Smooth muscle cell (in vitro differentiated cells): ENCODE measurements at regions not wholly inside any gene's neighbourhood (a gene's known extent, or its start where the extent isn't known, plus 50 kb on each side); places are given as distances from the start of the nearest gene placed in this dataset.

Experiments
- DNase-seq: peaks from one replicate; lab custom pipeline; 2025; ENCODE audit not compliant: unreplicated experiment; lab: John Stamatoyannopoulos, UW
- H2AFZ ChIP-seq: fragments of 200-600 bp; sonication (generic); 2 replicates; pipeline ENCODE4 v1.6.0; 2016; ENCODE audit warnings: antibody characterized with exemption, low read depth, mild to moderate bottlenecking
- H3F3A ChIP-seq: fragments of 200-600 bp; sonication (generic); 2 replicates; pipeline ENCODE4 v1.6.0; 2017; ENCODE audit warnings: antibody characterized with exemption, low read depth
- H3K27ac ChIP-seq: fragments of 200-600 bp; sonication (generic); 2 replicates; pipeline ENCODE4 v1.5.1; 2016; ENCODE audit warnings: low read depth, mild to moderate bottlenecking
- H3K27me3 ChIP-seq: fragments of 200-600 bp; sonication (generic); 2 replicates; pipeline ENCODE4 v1.6.1; 2016; ENCODE audit warnings: low read depth, mild to moderate bottlenecking
- H3K36me3 ChIP-seq: fragments of 200-600 bp; sonication (generic); 2 replicates; pipeline ENCODE4 v1.5.1; 2016; ENCODE audit warnings: low read depth
- H3K4me1 ChIP-seq: fragments of 200-600 bp; sonication (generic); 2 replicates; pipeline ENCODE4 v1.5.1; 2016; ENCODE audit warnings: low read depth
- H3K4me2 ChIP-seq: fragments of 200-600 bp; sonication (generic); 2 replicates; pipeline ENCODE4 v1.6.0; 2016; ENCODE audit warnings: mild to moderate bottlenecking
- H3K4me3 ChIP-seq: fragments of 200-600 bp; sonication (generic); 2 replicates; pipeline ENCODE4 v1.5.1; 2016; ENCODE audit warnings: mild to moderate bottlenecking
- H3K79me2 ChIP-seq: fragments of 200-600 bp; sonication (generic); 2 replicates; pipeline ENCODE4 v1.6.0; 2016; ENCODE audit warnings: low read depth, mild to moderate bottlenecking
- H3K9ac ChIP-seq: fragments of 200-600 bp; sonication (generic); 2 replicates; pipeline ENCODE4 v1.6.0; 2016; ENCODE audit warnings: low read depth
- H3K9me3 ChIP-seq: fragments of 200-600 bp; sonication (generic); replicated peaks from 2 replicates; pipeline ENCODE4 v1.5.1; 2016; ENCODE audit warnings: low read depth
- H4K20me1 ChIP-seq: fragments of 200-600 bp; sonication (generic); 2 replicates; pipeline ENCODE4 v1.6.0; 2016; ENCODE audit warnings: low read depth
- CTCF ChIP-seq: fragments of 200-600 bp; sonication (generic); IDR thresholded peaks from 2 replicates; pipeline ENCODE4 v1.5.1; 2017; ENCODE audit warnings: borderline replicate concordance, mild to moderate bottlenecking, antibody characterized with exemption; ENCODE audit not compliant: insufficient read depth, poor library complexity, severe bottlenecking
- WGBS: methylation state at CpG from one replicate; pipeline ENCODE4 v1.1.7; 2016; ENCODE audit warnings: low lambda C conversion rate; 5-methylcytosine and 5-hydroxymethylcytosine counted together

GRCh38 chr12:41966001-41966400 lies 178.7 kb downstream of the GXYLT1 start:
- Histone ChIP-seq H3K4me2 (no peak overlapping the region), H3K27ac (no peak overlapping the region), H3K27me3 (no peaks in the 10 kb centered on the region), H3K36me3 (no peaks in the 10 kb centered on the region), H3K9me3 (no peaks in the 10 kb centered on the region), H3K4me1 (peaks cover 41% of the 10 kb centered on the region), H3K4me3 (no peak overlapping the region), H3F3A (peaks cover 9% of the 10 kb centered on the region), H2AFZ (peak overlapping the region; percentile 7), H3K9ac (no peak overlapping the region), H4K20me1 (no peaks in the 10 kb centered on the region), H3K79me2 (no peaks in the 10 kb centered on the region)
- no peak for DNase-seq
- WGBS = 81% methylated on average over 2 of the region's 2 CpGs
- TF ChIP-seq CTCF = no peak

- H3F3A ChIP-seq = peaks cover 9% of the 10 kb centered on the region
- peaks cover 25% of the 10 kb centered on the region for H3K4me1 ChIP-seq
- H4K20me1 ChIP-seq = no peaks in the 10 kb centered on the region
- H3K27me3 ChIP-seq = no peaks in the 10 kb centered on the region
- H3K27ac ChIP-seq = no peak overlapping the region
- H2AFZ ChIP-seq = no peak overlapping the region
- no peak overlapping the region for H3K4me3 ChIP-seq
- no peaks in the 10 kb centered on the region for H3K36me3 ChIP-seq
- DNase-seq = no peak
- no peaks in the 10 kb centered on the region for H3K9me3 ChIP-seq
- no peak for TF ChIP-seq CTCF
- H3K4me2 ChIP-seq = no peak overlapping the region
- H3K79me2 ChIP-seq = no peaks in the 10 kb centered on the region
- H3K9ac ChIP-seq = no peak overlapping the region
- WGBS = 98% methylated on average over 2 of the region's 2 CpGs
Observed at GRCh38 chr12:41963398-41963797, 181.3 kb downstream of the GXYLT1 start.

- no peaks in the 10 kb centered on the region for H4K20me1 ChIP-seq
- no peak overlapping the region for H3K4me2 ChIP-seq
- peaks cover 2% of the 10 kb centered on the region for H3F3A ChIP-seq
- peaks cover 15% of the 10 kb centered on the region for H3K4me1 ChIP-seq
- H3K9me3 ChIP-seq = no peaks in the 10 kb centered on the region
- DNase-seq = no peak
- no peak overlapping the region for H2AFZ ChIP-seq
- H3K4me3 ChIP-seq = no peak overlapping the region
- no peak overlapping the region for H3K27ac ChIP-seq
- no peaks in the 10 kb centered on the region for H3K27me3 ChIP-seq
- H3K9ac ChIP-seq = no peak overlapping the region
- H3K36me3 ChIP-seq = no peaks in the 10 kb centered on the region
- no peaks in the 10 kb centered on the region for H3K79me2 ChIP-seq
- TF ChIP-seq CTCF = no peak
- over 99% methylated on average over 5 of the region's 5 CpGs for WGBS
Observed at GRCh38 chr12:41962171-41962572, 182.5 kb downstream of the GXYLT1 start.

- H3K4me1 ChIP-seq = no peaks in the 10 kb centered on the region
- no peak for DNase-seq
- no peaks in the 10 kb centered on the region for H4K20me1 ChIP-seq
- TF ChIP-seq CTCF = no peak
- H3K9me3 ChIP-seq = no peaks in the 10 kb centered on the region
- no peak overlapping the region for H3K4me2 ChIP-seq
- H3K9ac ChIP-seq = no peak overlapping the region
- H3F3A ChIP-seq = no peaks in the 10 kb centered on the region
- H3K27ac ChIP-seq = no peak overlapping the region
- no peak overlapping the region for H2AFZ ChIP-seq
- no peaks in the 10 kb centered on the region for H3K36me3 ChIP-seq
- H3K27me3 ChIP-seq = no peaks in the 10 kb centered on the region
- WGBS = 90% methylated on average over 2 of the region's 2 CpGs
- H3K4me3 ChIP-seq = no peak overlapping the region
- no peaks in the 10 kb centered on the region for H3K79me2 ChIP-seq
Observed at GRCh38 chr12:41959271-41959670, 185.4 kb downstream of the GXYLT1 start.
